GM12873 (cell line): ENCODE measurements at regions not wholly inside any gene's neighbourhood (a gene's known extent, or its start where the extent isn't known, plus 50 kb on each side); places are given as distances from the start of the nearest gene placed in this dataset.

Source experiments
- TF ChIP-seq, protein P1 (sequence below): IDR thresholded peaks from 2 replicates; pipeline ENCODE4 v1.5.1; 2012; ENCODE audit warnings: low read depth, mild to moderate bottlenecking, moderate library complexity, low read length, control low read depth; ENCODE audit not compliant: insufficient read depth; ENCODE audit errors: missing control alignments

DNA sequence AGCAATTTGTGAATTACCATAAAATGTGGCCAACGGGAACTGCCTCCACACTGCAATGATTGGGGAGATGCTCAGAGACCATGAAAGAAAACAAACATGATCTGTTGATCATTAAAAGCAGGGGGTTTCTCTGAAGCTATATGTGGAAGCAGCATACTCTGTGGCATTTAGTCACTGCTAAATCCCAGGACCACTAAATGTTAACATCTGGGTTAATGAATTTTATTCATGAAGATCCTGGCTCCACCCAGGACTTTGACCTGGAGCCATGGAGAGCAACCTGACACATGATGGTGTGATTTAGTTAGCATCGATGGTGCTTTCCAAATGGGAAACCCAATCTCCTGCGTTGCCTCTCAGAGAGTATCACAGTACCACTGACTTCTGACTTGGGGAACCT is 497.8 kb downstream of the AGTPBP1 start:
- TF ChIP-seq, protein P1, sequence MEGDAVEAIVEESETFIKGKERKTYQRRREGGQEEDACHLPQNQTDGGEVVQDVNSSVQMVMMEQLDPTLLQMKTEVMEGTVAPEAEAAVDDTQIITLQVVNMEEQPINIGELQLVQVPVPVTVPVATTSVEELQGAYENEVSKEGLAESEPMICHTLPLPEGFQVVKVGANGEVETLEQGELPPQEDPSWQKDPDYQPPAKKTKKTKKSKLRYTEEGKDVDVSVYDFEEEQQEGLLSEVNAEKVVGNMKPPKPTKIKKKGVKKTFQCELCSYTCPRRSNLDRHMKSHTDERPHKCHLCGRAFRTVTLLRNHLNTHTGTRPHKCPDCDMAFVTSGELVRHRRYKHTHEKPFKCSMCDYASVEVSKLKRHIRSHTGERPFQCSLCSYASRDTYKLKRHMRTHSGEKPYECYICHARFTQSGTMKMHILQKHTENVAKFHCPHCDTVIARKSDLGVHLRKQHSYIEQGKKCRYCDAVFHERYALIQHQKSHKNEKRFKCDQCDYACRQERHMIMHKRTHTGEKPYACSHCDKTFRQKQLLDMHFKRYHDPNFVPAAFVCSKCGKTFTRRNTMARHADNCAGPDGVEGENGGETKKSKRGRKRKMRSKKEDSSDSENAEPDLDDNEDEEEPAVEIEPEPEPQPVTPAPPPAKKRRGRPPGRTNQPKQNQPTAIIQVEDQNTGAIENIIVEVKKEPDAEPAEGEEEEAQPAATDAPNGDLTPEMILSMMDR = no peak

DNA sequence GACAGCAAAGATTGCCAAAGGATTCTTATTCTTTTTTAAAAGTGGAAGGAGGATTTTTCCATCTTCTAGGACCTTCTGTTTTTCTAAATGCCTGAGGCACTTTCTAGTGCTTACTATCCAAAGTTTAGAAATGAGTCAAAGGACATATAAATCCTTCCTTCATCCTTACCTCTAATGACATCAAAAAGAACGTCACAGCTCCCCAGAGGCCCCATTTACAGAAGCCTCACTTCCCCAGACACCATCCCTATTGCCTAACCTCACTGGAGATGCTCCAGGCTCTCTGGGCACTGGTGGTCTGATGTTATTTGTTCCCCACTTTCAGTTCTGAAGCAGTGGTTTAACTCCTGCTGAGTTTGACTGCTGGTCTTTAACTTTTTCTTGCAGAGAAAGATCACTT is 504.3 kb downstream of the AGTPBP1 start:
- TF ChIP-seq, protein P1 = no peak

DNA sequence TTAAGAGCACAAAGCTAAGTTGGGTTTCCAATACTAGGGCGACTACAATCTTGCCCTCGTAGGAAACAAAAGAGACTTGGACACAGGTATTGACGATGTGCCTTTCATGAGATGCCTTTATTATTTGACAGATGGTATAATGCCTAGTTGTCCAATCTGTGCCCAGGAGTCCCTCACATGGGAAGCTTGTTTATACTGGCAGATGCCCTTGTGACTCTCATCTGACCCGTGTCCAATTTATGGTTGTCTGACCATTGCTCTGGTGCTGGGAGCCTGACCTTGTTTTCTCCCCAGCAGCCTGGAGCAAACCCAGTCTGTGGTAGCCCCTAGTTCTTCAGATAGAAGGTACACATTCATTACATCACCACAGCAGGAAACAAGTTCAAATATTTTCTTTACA is 511.7 kb downstream of the AGTPBP1 start:
- TF ChIP-seq, protein P1 = no peak

DNA sequence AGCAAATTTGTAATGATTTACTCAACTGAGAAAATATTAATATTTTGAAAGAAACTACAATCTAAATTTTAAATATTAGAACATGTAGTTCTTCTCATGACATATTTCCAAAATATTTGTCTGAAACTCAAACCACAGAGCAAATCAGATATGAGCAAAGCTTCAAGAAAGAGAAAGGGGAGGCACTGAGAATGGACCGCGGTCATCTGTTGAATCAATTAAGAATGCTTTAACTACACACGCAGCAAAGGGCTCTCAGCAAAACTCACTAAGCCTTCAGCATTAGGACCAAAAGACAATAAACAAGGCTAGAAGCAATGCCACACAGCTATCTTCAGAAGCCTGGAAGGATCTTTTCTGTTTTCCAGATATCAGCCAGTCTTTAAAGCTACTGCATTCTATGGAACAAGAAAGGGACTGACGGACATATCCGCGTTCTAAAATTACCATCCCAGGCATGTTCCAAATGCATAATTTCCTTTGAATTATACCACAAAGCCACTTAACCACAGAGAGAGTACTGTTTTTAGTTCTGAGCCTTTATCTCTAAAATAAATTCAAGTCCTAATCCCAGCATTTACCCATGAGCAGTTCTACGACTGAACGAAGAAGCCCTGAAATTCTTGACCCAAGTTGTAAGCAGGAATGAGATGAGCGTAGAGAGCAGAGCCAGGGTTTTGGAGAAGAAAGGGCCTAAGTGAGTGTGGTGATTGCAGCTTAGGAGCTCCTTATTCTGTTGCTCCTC is 513.5 kb downstream of the AGTPBP1 start:
- TF ChIP-seq, protein P1 = no peak

DNA sequence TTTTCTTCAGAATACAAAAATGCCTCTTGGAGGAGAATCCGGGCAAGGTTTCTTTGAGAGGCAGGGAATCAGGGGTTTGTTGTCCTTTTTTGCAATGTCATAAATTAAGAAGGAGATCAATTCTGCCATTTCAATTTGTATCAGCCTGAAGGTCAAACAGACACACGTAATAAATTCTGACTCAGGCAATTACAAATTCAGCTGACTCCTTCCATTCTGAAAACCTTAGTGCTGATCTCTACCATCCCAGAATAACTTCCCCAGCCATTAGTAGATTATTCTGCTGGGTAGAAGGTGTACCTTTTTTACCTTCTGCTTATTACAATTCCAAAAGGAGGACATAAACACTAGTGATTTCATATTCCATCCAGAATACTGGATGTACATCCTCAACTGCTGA is 516.6 kb downstream of the AGTPBP1 start:
- TF ChIP-seq, protein P1 = no peak

DNA sequence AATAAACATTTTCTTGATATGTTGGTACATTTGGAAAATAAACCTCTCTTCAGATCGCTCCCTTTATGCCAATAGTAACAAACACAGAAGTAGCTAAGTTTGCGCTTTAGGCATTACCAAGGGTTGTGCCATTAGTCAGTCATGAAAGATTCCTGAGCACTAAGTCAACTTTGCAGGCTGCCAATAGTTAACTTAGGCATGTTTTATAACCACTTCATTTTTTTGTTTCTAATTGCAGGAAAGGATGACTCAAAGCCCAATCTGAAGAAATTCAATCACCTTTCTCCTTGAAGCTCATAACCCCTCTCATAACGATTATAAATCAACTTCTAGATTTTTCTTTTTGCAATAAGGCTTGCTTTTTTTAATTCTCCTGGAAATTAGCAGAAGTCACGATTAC is 517.0 kb downstream of the AGTPBP1 start:
- TF ChIP-seq, protein P1 = no peak

DNA sequence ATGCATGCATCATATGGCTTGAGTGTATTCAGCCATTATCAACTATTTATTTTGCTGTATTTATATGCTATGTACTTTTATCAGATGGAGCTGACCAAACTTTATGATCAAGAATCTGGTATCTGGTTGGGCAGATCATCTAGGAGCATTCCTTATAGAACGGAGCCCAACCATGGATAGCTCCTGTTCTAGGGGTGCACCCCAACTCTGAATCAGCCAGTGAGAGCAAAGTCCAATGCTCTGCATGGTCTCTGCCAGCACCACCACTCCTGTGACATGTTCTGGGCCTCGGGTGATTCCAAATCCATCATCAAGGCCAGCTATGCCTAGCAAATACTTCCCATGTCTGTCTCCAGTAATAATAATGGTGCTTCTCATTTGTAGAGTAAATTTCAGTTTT is 517.5 kb downstream of the AGTPBP1 start:
- TF ChIP-seq, protein P1 = no peak
